ENCODE measurements at regions not wholly inside any gene's neighbourhood (a gene's known extent, or its start where the extent isn't known, plus 50 kb on each side); places are given as distances from the start of the nearest gene placed in this dataset.
"Not testable (repeated sequence)": the region's sequence is repeated elsewhere in the genome, so short reads cannot be mapped to it uniquely, and the experiment has no call there.

GRCh38 chr3:161637559-161637958 is 141.0 kb downstream of the OTOL1 start:
- WGBS = 80% methylated on average over 2 of the region's 2 CpGs

GRCh38 chr3:161639095-161639494 is 142.5 kb downstream of the OTOL1 start:
- not testable (repeated sequence) for H3K27ac ChIP-seq (ENCODE audit: low read depth in 1 of 2, low read length in 1 of 2); H3K9me3 ChIP-seq (ENCODE audit: control insufficient read depth in 2 of 2, insufficient read depth in 1 of 2, low read length in 1 of 2); H3K27me3 ChIP-seq (ENCODE audit: control insufficient read depth in 2 of 2, insufficient read depth in 1 of 2, low read length in 1 of 2); H3K4me1 ChIP-seq (ENCODE audit: control insufficient read depth in 2 of 2, insufficient read depth in 2 of 2, low read length in 2 of 2); H3K4me3 ChIP-seq (ENCODE audit: low read length in 2 of 2); H3K36me3 ChIP-seq (ENCODE audit: control insufficient read depth in 2 of 2, insufficient read depth in 2 of 2, low read length in 1 of 2); DNase-seq (ENCODE audit: low read depth in 6 of 9, low spot score in 9 of 9)
- WGBS = 94% methylated on average over 5 of the region's 5 CpGs

More at GRCh38 chr3:161637559-161637958, 141.0 kb downstream of the OTOL1 start:
- no peak for DNase-seq (ENCODE audit: low read depth in 6 of 9, low spot score in 9 of 9)
- Histone ChIP-seq H3K36me3 (ENCODE audit: control insufficient read depth in 2 of 2, insufficient read depth in 2 of 2, low read length in 1 of 2) (no peaks in the 10 kb centered on the region), H3K4me3 (ENCODE audit: low read length in 2 of 2) (no peak overlapping the region), H3K27ac (ENCODE audit: low read depth in 1 of 2, low read length in 1 of 2) (no peak overlapping the region), H3K4me1 (ENCODE audit: control insufficient read depth in 2 of 2, insufficient read depth in 2 of 2, low read length in 2 of 2) (no peaks in the 10 kb centered on the region), H3K9me3 (ENCODE audit: control insufficient read depth in 2 of 2, insufficient read depth in 1 of 2, low read length in 1 of 2) (no peaks in the 10 kb centered on the region), H3K27me3 (ENCODE audit: control insufficient read depth in 2 of 2, insufficient read depth in 1 of 2, low read length in 1 of 2) (no peaks in the 10 kb centered on the region)

DNA sequence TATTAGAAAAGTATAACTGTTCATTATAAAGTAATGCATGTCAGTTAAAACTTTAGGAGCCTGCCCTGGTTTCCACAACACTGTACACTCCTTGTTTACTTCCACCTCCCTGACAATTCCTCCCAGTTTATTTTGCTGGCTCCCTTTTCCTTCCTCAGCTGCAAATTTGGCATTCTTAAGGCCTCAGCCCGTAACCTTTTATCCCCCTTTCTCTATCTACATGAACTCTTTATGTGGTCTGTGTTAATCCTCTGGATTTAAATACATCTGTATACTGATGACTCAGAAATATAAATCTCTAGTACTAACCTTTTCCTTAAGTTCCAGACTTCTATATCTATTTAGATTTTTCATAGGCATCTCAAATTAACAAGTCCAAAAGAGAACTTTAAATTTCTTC is 143.6 kb downstream of the OTOL1 start:
- WGBS = 95% methylated on average over 1 of the region's 1 CpG
- H3K27ac ChIP-seq (ENCODE audit: low read depth in 1 of 2, low read length in 1 of 2) = no peak overlapping the region
- H3K4me1 ChIP-seq (ENCODE audit: control insufficient read depth in 2 of 2, insufficient read depth in 2 of 2, low read length in 2 of 2) = no peaks in the 10 kb centered on the region
- H3K36me3 ChIP-seq (ENCODE audit: control insufficient read depth in 2 of 2, insufficient read depth in 2 of 2, low read length in 1 of 2) = no peaks in the 10 kb centered on the region
- no peak overlapping the region for H3K4me3 ChIP-seq (ENCODE audit: low read length in 2 of 2)
- H3K27me3 ChIP-seq (ENCODE audit: control insufficient read depth in 2 of 2, insufficient read depth in 1 of 2, low read length in 1 of 2) = no peaks in the 10 kb centered on the region
- no peak for DNase-seq (ENCODE audit: low read depth in 6 of 9, low spot score in 9 of 9)
- H3K9me3 ChIP-seq (ENCODE audit: control insufficient read depth in 2 of 2, insufficient read depth in 1 of 2, low read length in 1 of 2) = no peaks in the 10 kb centered on the region

DNA sequence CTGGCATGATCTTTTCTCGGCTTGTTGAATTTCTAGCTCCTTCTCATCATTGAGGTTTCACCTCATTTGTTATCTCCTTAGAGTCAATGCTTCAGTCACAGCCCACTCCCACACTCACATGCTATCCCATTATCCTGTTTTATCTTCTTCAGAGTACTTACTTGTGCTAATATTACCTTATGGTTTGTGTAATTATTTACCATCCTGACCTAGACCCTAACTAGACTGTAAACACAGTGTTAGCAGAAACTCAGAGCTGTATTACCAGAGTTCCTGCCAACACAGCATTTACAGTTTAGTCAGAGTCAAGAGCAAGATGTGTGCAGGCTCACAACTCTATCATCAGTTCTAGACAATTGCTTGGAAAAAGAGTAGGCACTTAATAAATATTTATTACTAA is 144.7 kb downstream of the OTOL1 start:
- no peaks in the 10 kb centered on the region for H3K9me3 ChIP-seq (ENCODE audit: control insufficient read depth in 2 of 2, insufficient read depth in 1 of 2, low read length in 1 of 2)
- WGBS = 88% methylated on average over 1 of the region's 1 CpG
- no peak overlapping the region for H3K4me3 ChIP-seq (ENCODE audit: low read length in 2 of 2)
- no peaks in the 10 kb centered on the region for H3K36me3 ChIP-seq (ENCODE audit: control insufficient read depth in 2 of 2, insufficient read depth in 2 of 2, low read length in 1 of 2)
- DNase-seq (ENCODE audit: low read depth in 6 of 9, low spot score in 9 of 9) = no peak
- no peaks in the 10 kb centered on the region for H3K4me1 ChIP-seq (ENCODE audit: control insufficient read depth in 2 of 2, insufficient read depth in 2 of 2, low read length in 2 of 2)
- H3K27me3 ChIP-seq (ENCODE audit: control insufficient read depth in 2 of 2, insufficient read depth in 1 of 2, low read length in 1 of 2) = no peaks in the 10 kb centered on the region
- no peak overlapping the region for H3K27ac ChIP-seq (ENCODE audit: low read depth in 1 of 2, low read length in 1 of 2)

DNA sequence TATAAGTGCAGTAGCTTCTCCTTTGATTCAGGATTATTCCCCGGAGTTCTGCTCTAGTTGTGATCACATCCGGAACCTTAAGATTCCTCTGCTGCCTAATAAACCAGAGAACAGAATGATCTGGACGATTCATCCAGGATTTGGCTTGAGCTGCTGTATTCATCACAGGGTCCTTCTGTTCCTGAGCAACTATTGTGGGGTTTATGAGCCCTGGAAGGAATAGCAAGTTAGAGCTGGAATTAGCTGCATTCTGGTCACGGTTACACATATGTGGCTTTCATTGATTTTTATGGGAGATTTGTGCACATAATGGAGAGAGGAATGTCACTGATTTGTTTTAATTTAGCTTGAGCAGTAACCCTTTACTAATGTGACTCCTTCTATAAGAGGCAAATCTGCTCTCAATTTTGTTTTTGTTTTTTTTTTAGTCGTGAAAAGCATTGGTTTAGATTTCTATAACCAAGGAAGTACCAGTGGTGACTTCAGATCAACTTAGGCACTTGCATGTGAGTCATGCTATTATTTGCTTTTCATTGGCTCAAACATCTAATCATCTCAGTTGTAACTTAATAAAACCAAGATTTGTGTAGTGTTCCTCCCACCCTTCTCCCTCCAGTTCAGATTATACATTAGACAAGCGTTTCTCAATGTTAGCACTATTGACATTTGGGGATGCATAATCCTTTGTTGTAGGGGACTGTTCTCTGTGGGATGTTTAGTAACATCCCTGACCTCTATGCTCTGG is 148.5 kb downstream of the OTOL1 start:
- Histone ChIP-seq H3K4me1 (ENCODE audit: control insufficient read depth in 2 of 2, insufficient read depth in 2 of 2, low read length in 2 of 2) (no peaks in the 10 kb centered on the region), H3K9me3 (ENCODE audit: control insufficient read depth in 2 of 2, insufficient read depth in 1 of 2, low read length in 1 of 2) (no peaks in the 10 kb centered on the region), H3K27ac (ENCODE audit: low read depth in 1 of 2, low read length in 1 of 2) (no peak overlapping the region), H3K27me3 (ENCODE audit: control insufficient read depth in 2 of 2, insufficient read depth in 1 of 2, low read length in 1 of 2) (no peaks in the 10 kb centered on the region), H3K36me3 (ENCODE audit: control insufficient read depth in 2 of 2, insufficient read depth in 2 of 2, low read length in 1 of 2) (no peaks in the 10 kb centered on the region), H3K4me3 (ENCODE audit: low read length in 2 of 2) (no peak overlapping the region)
- WGBS = 94% methylated on average over 6 of the region's 6 CpGs
- no peak for DNase-seq (ENCODE audit: low read depth in 6 of 9, low spot score in 9 of 9)

- Histone ChIP-seq H3K27ac (ENCODE audit: low read depth in 1 of 2, low read length in 1 of 2) (no peak overlapping the region), H3K4me1 (ENCODE audit: control insufficient read depth in 2 of 2, insufficient read depth in 2 of 2, low read length in 2 of 2) (no peaks in the 10 kb centered on the region), H3K9me3 (ENCODE audit: control insufficient read depth in 2 of 2, insufficient read depth in 1 of 2, low read length in 1 of 2) (no peaks in the 10 kb centered on the region), H3K4me3 (ENCODE audit: low read length in 2 of 2) (no peak overlapping the region), H3K36me3 (ENCODE audit: control insufficient read depth in 2 of 2, insufficient read depth in 2 of 2, low read length in 1 of 2) (no peaks in the 10 kb centered on the region), H3K27me3 (ENCODE audit: control insufficient read depth in 2 of 2, insufficient read depth in 1 of 2, low read length in 1 of 2) (no peaks in the 10 kb centered on the region)
- WGBS = 94% methylated on average over 2 of the region's 2 CpGs
- no peak for DNase-seq (ENCODE audit: low read depth in 6 of 9, low spot score in 9 of 9)
These were observed 151.4 kb downstream of the OTOL1 start for GRCh38 chr3:161647936-161648470.

DNA sequence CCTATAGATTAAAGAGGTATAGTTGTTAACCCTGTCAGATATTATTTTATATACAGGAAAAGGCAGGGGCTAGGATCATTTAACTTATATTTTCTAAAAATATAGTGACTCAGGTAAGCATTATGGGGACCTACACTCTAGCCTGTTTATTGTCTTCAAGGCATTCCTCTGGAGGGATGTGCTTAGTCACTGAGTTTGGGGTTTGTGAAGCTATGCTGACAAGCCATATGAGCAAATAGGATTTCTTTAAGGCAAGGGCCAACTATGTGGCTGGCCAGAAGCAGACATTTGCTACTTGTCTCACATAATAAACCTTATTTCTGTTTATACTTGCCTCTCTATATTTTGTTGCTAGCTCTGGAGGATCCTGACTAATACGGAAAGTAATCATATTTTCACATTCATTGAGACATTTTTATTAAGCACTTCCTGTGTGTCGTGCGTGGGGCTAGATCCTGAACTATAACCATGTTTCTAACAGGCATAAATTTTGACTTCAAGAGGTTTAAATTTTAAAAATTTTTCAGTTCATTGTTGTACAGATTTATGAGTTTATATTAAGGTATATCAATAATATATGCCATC is 153.4 kb downstream of the OTOL1 start:
- no peaks in the 10 kb centered on the region for H3K36me3 ChIP-seq (ENCODE audit: control insufficient read depth in 2 of 2, insufficient read depth in 2 of 2, low read length in 1 of 2)
- no peaks in the 10 kb centered on the region for H3K9me3 ChIP-seq (ENCODE audit: control insufficient read depth in 2 of 2, insufficient read depth in 1 of 2, low read length in 1 of 2)
- no peaks in the 10 kb centered on the region for H3K4me1 ChIP-seq (ENCODE audit: control insufficient read depth in 2 of 2, insufficient read depth in 2 of 2, low read length in 2 of 2)
- WGBS = 79% methylated on average over 3 of the region's 3 CpGs
- no peak overlapping the region for H3K4me3 ChIP-seq (ENCODE audit: low read length in 2 of 2)
- no peak overlapping the region for H3K27ac ChIP-seq (ENCODE audit: low read depth in 1 of 2, low read length in 1 of 2)
- H3K27me3 ChIP-seq (ENCODE audit: control insufficient read depth in 2 of 2, insufficient read depth in 1 of 2, low read length in 1 of 2) = no peaks in the 10 kb centered on the region
- DNase-seq (ENCODE audit: low read depth in 6 of 9, low spot score in 9 of 9) = no peak

DNA sequence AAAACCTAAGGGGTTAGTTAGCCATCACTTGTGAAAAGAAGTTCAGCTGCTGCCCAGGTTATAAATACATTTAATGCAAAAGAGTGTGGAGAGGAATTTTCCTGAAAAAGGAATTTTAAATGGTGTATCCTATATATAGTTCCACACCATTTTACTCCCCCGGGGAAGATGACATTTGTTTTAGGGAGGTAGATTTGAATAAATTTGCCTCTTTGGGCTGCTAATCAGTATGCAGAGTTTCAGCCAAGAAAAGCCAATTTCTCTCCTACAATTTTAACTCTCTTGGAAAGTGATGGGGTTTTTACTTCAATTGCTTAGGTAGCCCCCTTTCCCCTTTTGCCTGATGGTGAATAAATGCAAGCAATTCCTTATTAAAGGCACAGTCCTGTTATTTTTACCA is 161.2 kb downstream of the OTOL1 start:
- no peak overlapping the region for H3K4me3 ChIP-seq (ENCODE audit: low read length in 2 of 2)
- no peaks in the 10 kb centered on the region for H3K9me3 ChIP-seq (ENCODE audit: control insufficient read depth in 2 of 2, insufficient read depth in 1 of 2, low read length in 1 of 2)
- H3K27me3 ChIP-seq (ENCODE audit: control insufficient read depth in 2 of 2, insufficient read depth in 1 of 2, low read length in 1 of 2) = no peaks in the 10 kb centered on the region
- H3K27ac ChIP-seq (ENCODE audit: low read depth in 1 of 2, low read length in 1 of 2) = no peak overlapping the region
- WGBS = 95% methylated on average over 1 of the region's 1 CpG
- no peaks in the 10 kb centered on the region for H3K4me1 ChIP-seq (ENCODE audit: control insufficient read depth in 2 of 2, insufficient read depth in 2 of 2, low read length in 2 of 2)
- no peak for DNase-seq (ENCODE audit: low read depth in 6 of 9, low spot score in 9 of 9)
- H3K36me3 ChIP-seq (ENCODE audit: control insufficient read depth in 2 of 2, insufficient read depth in 2 of 2, low read length in 1 of 2) = no peaks in the 10 kb centered on the region

DNA sequence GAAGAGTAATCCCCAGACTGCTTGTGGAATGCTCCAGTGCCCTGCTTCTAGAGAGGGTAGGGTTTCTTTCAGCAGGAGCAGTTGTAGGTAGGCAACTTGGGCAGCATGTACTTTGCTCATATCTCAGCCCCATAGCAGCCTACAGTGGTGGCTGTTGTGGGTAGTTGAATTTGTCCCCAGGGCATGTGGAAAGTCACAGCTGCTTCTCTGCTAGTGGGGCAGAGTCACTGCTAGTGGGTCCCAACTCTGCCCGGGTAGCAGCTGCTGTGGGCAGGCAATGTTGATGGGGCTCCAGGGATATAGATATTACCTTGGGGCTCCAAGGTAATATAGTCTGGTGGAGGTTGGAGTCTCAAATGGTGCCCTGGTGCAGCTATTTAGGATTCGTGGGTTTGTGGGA is 174.5 kb downstream of the OTOL1 start:
- no peak overlapping the region for H3K4me3 ChIP-seq (ENCODE audit: low read length in 2 of 2)
- H3K4me1 ChIP-seq (ENCODE audit: control insufficient read depth in 2 of 2, insufficient read depth in 2 of 2, low read length in 2 of 2) = no peaks in the 10 kb centered on the region
- no peaks in the 10 kb centered on the region for H3K36me3 ChIP-seq (ENCODE audit: control insufficient read depth in 2 of 2, insufficient read depth in 2 of 2, low read length in 1 of 2)
- 88% methylated on average over 2 of the region's 2 CpGs for WGBS
- DNase-seq (ENCODE audit: low read depth in 6 of 9, low spot score in 9 of 9) = no peak
- H3K9me3 ChIP-seq (ENCODE audit: control insufficient read depth in 2 of 2, insufficient read depth in 1 of 2, low read length in 1 of 2) = peaks cover 0 to 4% of the 10 kb centered on the region in 2 donors
- no peak overlapping the region for H3K27ac ChIP-seq (ENCODE audit: low read depth in 1 of 2, low read length in 1 of 2)
- H3K27me3 ChIP-seq (ENCODE audit: control insufficient read depth in 2 of 2, insufficient read depth in 1 of 2, low read length in 1 of 2) = no peaks in the 10 kb centered on the region
